Frontal cortex (tissue), 3 donors: ENCODE measurements at regions not wholly inside any gene's neighbourhood (a gene's known extent, or its start where the extent isn't known, plus 50 kb on each side); places are given as distances from the start of the nearest gene placed in this dataset.

Experiments used
- DNase-seq, 2 donors: peaks; one replicate each; pipeline ENCODE4 v3.0.0; 2012; ENCODE audit warnings: low spot score in 2 of 2
- FAIRE-seq: peaks from 2 replicates; lab custom pipeline; 2012; peaks lifted over from hg19 to GRCh38; lab: Jason Lieb, UNC
- donor health status: control.
- donor health status: control.
- donor health status: control.

DNA sequence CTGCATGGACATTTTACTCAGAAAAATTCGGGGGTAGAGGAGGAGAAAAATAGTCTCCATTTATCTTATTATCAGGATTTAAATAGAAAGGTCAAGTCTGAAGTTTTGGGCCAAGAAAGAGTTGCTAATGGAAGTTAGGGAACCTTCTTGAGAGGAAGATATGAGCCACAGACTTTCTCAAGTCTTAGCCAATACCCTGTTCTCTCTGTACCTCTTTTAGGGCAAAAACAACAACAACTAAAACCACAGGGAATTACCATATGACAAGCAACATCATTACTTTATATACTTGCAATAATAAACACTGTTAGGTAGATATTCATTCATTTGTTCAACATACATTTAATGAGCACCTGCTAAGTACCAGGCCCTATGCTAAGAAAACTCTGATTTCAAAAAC lies 282.2 kb upstream of the CDH5 start:
- DNase-seq (no peak), FAIRE-seq (no peak)

DNA sequence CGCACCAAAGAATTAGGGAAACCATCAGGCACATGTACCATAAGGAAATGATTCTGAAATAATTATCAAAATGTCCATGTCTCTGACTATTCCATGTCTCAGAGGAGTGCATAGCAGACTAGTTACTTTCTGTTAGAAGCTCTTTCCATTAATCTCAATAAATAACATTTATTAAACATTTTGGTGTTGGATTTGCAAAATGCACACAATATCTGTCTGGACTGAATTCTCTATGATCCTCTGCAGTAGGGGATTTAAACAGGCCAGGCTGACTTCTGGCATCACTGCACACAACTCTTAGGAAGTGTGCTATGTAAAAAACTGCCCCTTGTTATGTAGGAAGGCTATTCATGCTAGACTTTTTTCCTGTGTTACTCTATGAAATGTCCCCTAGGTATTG lies 283.3 kb upstream of the CDH5 start:
- DNase-seq (no peak), FAIRE-seq (no peak)

GRCh38 chr16:66082424-66082823 lies 284.1 kb upstream of the CDH5 start:
- FAIRE-seq (no peak), DNase-seq (no peak)

GRCh38 chr16:66081775-66082366 lies 284.6 kb upstream of the CDH5 start:
- FAIRE-seq: no peak

GRCh38 chr16:66079671-66080334 lies 286.7 kb upstream of the CDH5 start:
- no peak for DNase-seq
- no peak for FAIRE-seq

More at GRCh38 chr16:66081775-66082366, 284.6 kb upstream of the CDH5 start:
- DNase-seq: no peak

- no peak for DNase-seq
Measured at GRCh38 chr16:66070140-66070917, 296.2 kb upstream of the CDH5 start.

DNA sequence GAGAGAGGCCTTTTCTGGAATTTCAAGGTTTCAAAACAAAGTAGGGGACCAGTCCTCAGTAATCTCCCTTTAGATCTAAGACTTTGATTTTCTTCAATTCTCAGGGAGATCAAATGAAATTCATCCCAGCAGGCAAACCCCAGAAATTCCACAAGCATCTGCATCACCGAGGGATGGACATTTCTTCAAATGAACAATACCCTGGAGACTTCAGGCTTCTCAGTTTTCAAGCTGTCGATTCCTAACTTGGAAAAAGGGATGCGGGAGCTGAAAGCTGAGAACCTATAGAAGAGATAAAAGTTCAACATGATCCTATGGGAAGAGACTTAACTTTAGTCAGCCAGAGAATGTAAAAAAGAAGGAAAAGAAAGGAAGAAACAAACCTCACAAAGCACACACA lies 296.9 kb upstream of the CDH5 start:
- DNase-seq (no peak), FAIRE-seq (no peak)

More at GRCh38 chr16:66070140-66070917, 296.2 kb upstream of the CDH5 start:
- no peak for FAIRE-seq

GRCh38 chr16:66066404-66066803 lies 300.1 kb upstream of the CDH5 start:
- FAIRE-seq: no peak
- DNase-seq: no peak

GRCh38 chr16:66065925-66066324 lies 300.6 kb upstream of the CDH5 start:
- FAIRE-seq: no peak
- DNase-seq: no peak

- no peak for DNase-seq
- FAIRE-seq: no peak
Measured at GRCh38 chr16:66064801-66065530, 301.5 kb upstream of the CDH5 start.

- FAIRE-seq (no peak), DNase-seq (no peak)
Measured at GRCh38 chr16:66058832-66059231, 307.7 kb upstream of the CDH5 start.

- DNase-seq (no peak), FAIRE-seq (no peak)
Measured at GRCh38 chr16:66058172-66058691, 308.3 kb upstream of the CDH5 start.

DNA sequence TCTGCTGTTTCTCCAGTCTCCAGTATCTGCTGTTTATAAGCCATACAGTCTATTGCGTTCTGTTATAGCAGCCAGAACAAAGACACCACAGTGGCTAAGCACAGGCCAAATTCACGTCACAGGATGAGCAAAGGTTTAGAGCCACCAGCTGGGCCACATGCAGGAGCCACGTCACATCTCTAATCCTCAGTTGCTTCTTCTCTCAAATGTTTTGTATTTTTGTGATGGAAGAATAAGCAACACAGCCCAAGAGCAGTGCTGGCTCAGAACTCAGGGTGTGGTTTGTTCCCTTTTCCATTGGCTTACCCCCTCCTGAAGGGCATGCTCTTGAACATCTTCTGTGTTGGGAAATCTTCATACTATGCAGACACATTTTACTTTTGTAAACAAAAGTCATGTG lies 309.4 kb upstream of the CDH5 start:
- no peak for FAIRE-seq
- no peak for DNase-seq

DNA sequence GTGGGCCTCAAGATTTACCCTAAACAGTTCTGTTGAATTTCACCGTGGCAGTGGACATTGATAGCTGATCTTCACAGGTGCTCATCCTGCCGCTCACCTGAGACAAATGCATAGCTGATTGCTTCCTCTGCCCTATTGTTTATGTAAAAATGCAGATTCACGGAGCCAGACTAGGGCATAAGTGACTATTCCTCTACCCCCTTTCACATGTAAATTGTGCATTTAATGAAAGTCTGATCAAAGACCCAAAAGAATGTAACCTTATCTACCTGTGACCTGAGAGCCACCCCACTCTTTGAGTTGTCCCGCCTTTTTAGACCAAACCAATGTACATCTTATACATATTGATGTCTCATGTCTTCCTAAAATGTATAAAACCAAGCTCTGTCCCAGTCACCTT lies 312.4 kb upstream of the CDH5 start:
- FAIRE-seq (no peak), DNase-seq (no peak)

- no peak for FAIRE-seq
- no peak for DNase-seq
Measured at GRCh38 chr16:66052745-66053144, 313.7 kb upstream of the CDH5 start.

- FAIRE-seq: no peak
- DNase-seq: no peak
Measured at GRCh38 chr16:66050991-66051390, 315.5 kb upstream of the CDH5 start.

DNA sequence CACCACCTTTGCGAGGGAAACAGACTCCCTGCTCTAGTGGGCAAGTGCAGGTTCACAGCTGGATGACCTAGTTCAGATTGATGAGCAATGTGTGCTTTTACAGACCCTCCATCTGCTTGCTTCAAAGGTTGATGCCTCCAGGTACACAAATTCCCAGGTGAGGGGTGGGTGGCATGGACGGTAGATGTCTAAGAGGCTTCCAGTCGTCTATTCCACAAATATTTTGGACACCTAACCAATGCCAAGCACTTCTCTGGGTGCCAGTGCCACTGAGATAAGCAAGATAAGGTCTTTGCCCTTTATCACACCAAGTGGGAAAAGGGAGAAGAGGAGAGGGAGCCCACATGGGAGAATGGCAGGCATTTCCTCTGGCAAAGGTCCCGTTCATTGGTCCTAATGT lies 316.6 kb upstream of the CDH5 start:
- no peak for FAIRE-seq
- DNase-seq: no peak

DNA sequence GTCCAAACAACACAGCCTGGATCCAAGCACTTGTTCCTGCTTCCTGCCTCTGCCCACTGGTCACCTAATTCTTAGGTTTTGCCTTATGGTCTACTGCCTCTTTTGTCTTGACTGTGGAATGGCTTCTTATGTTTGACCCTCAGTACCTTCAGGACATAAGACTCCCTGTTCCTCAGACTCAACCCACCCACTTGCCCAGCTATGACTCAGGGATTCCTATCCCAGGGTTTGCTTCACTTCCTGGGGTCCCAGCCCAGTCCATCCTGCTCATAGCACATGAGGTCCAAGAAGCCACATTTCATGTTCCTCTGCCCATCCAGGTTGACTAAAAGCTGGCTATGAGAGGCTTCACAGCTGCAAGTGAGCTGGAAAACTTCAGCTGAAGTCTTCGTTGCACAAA lies 320.9 kb upstream of the CDH5 start:
- FAIRE-seq (no peak), DNase-seq (no peak)

DNA sequence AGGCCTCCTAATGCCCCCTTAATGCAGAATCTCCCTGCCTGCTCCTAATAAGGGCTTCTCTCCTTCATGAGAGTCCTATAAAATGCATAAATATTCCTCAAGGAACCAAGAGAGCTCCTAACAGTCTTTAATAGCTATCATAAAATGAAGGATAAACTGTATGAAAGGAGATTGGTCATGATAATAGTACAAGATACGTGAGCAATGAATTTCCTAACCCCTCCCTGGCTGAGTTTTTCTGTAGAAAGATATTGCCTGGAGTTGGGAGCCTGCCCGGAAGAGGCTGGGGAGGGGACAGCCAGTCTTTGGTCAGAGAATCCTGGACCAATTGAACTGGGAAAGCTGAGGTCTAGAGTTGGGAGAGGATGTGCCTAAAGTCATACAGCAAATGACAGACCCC lies 321.9 kb upstream of the CDH5 start:
- DNase-seq (no peak), FAIRE-seq (no peak)

- FAIRE-seq: no peak
- DNase-seq: no peak
Measured at GRCh38 chr16:66044089-66044488, 322.4 kb upstream of the CDH5 start.
